Endometrium (tissue), 2 donors: ENCODE measurements at regions not wholly inside any gene's neighbourhood (a gene's known extent, or its start where the extent isn't known, plus 50 kb on each side); places are given as distances from the start of the nearest gene placed in this dataset.
"Not testable (repeated sequence)": the region's sequence is repeated elsewhere in the genome, so short reads cannot be mapped to it uniquely, and the experiment has no call there.

Experiments used
- FAIRE-seq: peaks from 2 replicates; lab custom pipeline; 2012; peaks lifted over from hg19 to GRCh38; lab: Jason Lieb, UNC
- donor health status: control.
- donor health status: control.

GRCh38 chr1:193404236-193404635, 217.8 kb upstream of the B3GALT2 start:
- no peak for FAIRE-seq

- FAIRE-seq = no peak
Observed at GRCh38 chr1:193402977-193403376, 216.6 kb upstream of the B3GALT2 start.

DNA sequence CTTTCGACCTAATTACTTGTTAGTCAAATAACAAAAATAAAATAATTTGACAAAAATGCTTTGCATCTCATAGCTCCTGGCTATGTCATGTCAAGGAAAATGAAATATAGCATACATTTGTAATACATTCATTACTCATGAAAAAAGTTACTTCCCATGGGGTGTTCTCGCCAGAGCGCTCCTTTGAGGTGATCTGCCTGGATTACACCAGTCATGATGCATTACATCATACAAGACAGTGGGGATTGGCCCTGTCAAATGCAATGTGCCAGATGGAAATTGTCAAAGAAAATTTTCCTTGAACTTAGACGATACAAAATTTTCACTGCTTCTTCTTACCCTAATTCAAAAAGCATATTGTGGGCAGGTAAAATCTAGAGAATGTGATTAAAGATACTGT, 215.6 kb upstream of the B3GALT2 start:
- no peak for FAIRE-seq

DNA sequence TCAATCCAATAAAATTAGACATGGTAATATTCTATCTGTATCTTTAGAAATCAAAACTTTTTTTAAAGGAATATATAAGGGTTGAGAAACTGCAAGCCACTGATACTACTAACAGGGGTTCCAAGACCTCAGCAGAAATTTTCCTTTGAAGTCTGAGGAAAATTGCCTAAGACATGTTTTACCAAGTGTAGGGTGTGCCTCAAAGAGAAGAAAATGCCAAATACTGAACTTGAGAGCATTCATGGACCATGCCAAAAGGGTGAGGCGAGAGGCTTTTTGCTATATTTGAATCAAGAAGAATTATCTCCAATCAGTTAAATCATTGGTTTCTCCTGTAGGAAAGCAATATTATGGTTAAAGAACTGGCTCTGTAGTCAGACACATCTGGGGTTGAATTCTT, 207.9 kb upstream of the B3GALT2 start:
- no peak for FAIRE-seq

DNA sequence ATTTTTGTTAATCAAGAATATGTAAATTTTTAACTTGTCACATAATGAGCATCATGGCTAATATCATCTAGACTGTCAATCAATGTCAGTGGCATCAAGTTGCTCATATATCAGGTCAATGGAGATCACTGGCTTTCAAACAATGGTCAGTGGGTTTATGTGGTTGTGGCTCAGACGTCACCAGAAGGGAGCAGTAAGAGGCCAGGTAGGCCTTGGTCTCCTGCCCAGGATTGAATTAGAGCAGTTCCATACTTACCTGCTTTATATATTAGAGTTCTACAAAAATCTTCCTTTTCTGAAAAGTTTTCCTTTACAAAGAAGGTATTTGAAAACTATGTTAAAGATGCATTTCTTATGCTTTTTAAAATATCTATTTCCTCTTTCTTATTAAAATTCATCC, 206.3 kb upstream of the B3GALT2 start:
- no peak for FAIRE-seq

DNA sequence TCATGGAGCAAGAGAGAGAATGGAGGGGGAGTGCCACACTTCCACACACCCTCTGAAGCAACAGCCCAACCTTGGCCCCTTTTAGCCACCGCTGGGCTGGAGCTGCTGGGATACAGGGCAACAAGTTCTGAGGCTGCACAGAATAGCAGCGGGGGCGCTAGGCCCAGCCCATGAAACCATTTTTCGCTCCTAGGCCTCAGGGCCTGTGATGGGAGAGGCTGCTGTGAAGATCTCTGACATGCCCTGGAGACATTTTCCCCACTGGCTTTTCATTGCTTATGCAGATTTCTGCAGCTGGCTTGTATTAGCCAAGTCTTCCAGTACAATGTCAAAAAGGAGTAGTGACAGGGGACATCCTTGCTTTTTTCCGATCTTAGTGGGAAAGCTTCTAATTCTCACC, 202.3 kb upstream of the B3GALT2 start:
- no peak for FAIRE-seq

DNA sequence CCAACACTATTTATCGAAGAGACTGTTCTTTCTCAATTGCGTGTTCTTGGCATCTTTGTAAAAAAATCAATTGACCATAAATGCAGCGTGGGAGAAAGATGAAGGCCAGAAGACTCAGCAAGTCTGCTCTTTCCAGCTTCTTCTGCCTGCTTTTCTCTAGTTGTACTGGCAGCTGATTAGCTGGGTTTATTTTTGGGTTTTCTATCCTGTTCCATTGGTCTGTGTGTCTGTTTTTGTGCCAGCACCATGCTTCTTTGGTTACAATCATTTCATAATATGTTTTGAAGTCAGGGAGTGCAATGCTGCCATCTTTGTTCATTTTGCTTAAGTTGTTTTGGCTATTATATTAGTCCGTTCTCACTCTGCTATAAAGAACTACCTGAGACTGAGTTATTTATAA, 201.8 kb upstream of the B3GALT2 start:
- no peak for FAIRE-seq

DNA sequence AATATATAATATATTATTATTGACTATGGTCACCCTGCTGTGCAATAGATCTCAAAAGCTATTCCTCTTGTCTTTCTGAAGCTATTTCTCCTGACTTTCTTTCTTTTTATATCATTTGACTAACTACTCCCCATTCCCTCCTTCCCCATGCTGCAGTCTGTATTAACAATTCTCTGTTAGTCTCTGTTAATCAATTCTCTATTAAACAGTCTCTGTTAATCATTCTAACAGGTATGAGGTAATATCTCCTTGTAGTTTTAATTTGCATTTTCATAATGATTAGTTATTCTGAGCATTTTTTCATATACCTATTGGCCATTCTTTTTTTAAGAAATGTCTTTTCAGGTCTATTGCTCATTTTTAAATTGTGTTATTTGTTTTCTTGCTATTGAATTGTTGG, 201.0 kb upstream of the B3GALT2 start:
- no peak for FAIRE-seq

DNA sequence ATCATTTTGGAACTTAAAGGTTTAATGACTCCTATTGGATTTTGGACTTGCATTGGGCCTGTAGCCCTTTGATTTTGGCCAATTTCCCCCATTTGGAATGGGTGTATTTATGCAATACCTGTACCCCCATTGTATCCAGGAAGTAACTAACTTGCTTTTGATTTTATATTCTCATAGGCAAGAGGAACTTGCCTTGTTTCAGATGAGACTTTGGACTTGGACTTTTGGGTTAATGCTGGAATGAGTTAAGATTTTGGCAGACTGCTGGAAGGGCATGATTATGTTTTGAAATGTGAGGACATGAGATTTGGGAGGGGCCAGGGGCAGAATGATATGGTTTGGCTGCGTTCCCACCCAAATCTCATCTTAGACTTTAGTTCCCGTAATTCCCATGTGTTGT, 192.0 kb upstream of the B3GALT2 start:
- FAIRE-seq = not testable (repeated sequence)

DNA sequence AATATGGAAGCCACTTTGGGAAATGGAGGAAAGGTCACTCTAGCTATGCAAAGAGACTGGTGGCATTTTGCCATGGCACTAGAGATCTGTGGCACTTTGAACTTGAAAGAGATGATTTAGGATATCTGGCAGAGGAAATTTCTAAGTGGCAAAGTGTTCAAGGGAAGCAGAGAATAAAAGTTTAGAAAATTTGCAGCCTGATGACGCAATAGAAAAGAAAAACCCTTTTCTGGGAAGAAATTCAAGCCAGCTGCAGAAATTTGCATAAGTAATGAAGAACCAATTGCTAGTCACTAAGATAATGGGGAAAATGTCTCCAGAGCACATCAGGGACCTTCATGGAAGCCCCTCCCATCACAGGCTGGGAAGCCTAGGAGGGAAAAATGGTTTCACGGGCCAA, 191.1 kb upstream of the B3GALT2 start:
- FAIRE-seq = no peak

- no peak for FAIRE-seq
Observed at GRCh38 chr1:193372553-193372952, 186.1 kb upstream of the B3GALT2 start.

DNA sequence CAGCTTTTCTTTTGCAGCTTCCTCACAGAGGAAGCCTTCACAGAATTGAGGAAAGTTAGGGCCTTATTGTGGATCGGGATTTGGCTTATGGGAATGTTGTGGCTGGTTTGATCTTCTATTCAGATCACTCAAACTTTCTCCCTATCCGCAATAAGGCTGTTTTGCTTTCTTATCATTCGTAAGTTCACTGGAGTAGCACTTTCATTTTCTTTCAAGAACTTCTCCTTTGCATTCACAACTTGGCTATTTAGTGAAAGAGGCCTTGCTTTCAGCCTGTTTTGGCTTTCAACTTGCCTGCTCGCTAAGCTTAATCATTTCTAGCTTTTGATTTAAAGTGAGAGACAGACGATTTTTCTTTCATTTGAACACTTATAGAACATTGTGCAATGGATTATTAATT, 181.9 kb upstream of the B3GALT2 start:
- FAIRE-seq = no peak

DNA sequence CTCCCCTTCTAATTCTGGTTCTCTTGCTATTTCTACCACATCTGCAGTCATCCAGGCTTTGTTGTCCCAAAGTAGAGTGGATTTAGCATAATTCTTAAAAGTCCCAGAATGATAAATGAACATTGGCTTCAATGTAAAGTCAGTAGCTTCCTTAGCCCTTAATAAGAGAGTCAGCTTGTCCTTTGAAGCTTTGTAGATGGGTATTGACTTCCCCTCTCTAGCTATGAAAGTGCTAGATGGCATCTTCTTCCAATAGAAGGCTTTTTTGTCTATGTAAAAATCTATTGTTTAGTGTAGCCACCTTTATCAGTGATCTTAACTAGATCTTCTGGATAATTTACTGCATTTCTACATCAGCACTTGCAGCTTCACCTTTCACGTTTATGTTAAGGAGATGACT, 181.4 kb upstream of the B3GALT2 start:
- FAIRE-seq = no peak

- no peak for FAIRE-seq
Observed at GRCh38 chr1:193366764-193367507, 180.5 kb upstream of the B3GALT2 start.

DNA sequence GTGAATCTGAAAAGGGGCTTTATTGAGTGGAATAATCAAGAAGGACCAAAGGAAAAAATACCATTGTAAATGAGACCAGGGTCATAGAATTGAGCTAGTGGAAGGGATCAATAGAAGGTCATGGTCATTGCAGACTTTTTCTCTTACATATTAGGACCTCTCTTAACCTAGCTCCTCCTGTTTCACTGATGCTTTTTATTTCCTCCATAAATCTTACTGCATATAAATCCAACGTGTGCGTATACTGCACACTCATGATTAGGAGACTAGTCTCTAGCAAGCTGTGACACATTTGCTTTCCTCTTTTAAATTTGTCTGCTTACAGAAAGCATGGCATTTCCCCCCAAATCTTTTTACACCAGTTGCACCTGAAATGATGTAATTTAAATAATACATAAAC, 179.6 kb upstream of the B3GALT2 start:
- FAIRE-seq = no peak

- no peak for FAIRE-seq
Observed at GRCh38 chr1:193359631-193360030, 173.2 kb upstream of the B3GALT2 start.

- no peak for FAIRE-seq
Observed at GRCh38 chr1:193358419-193358818, 172.0 kb upstream of the B3GALT2 start.

GRCh38 chr1:193356249-193356648, 169.8 kb upstream of the B3GALT2 start:
- no peak for FAIRE-seq

DNA sequence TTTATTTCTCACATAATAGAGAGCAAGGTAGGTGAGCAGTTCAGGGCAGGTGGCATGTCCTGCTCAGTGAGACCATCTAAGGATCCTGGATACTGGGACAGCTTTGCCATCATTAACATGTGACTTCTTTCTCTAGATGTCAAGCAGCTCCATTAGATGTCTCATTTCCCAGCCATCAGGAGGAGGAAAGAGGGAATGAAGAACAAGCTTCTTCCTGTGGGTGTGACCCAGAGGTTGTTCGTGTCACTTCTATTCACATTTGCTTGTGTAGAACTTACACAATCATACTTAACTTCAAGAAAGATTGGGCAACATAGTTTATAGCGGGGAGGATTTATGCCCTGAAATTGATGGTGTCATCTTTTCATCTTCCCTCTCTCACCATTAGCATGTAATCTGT, 169.2 kb upstream of the B3GALT2 start:
- no peak for FAIRE-seq

DNA sequence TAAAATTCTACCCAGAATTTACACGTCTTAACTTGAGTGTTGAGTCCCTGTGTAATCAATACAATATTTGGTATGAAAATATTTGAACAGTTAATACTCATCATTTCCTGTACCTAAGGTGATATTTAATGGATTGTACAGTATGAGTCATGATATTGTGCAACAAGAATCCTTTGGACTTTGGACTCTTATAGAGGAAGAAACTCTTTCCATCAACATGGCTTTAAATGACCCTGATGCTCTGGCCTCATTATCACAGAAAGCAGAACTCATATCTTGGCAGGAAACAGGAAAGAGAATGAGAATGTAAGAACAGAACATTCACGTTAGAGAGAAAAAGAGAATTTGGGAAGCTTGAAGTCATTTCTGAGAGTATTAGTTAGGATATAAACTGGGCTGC, 168.8 kb upstream of the B3GALT2 start:
- FAIRE-seq = no peak

GRCh38 chr1:193348769-193349535, 162.5 kb upstream of the B3GALT2 start:
- no peak for FAIRE-seq

- FAIRE-seq = no peak
Observed at GRCh38 chr1:193348091-193348768, 161.8 kb upstream of the B3GALT2 start.

DNA sequence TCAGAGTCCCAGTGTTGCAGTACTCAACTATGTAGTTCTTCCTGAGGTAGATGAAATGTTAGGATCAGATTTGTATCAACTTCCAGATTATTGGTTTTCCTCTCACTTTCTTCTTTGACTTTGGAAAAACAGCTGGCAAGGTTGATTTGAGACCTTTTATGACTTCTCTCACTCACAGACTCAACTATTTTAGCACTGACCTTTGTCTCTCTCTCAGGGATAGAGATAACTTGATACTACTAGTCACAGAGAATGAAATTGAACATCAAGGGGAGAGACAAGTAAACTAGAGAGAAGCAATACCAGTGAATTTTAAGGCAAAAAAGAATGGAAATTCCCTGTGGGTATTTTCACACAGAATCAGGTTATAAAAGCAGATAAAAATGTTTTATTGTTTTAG, 159.7 kb upstream of the B3GALT2 start:
- FAIRE-seq = no peak
